WI38 (cell line): ENCODE measurements at regions not wholly inside any gene's neighbourhood (a gene's known extent, or its start where the extent isn't known, plus 50 kb on each side); places are given as distances from the start of the nearest gene placed in this dataset.
"Not testable (repeated sequence)": the region's sequence is repeated elsewhere in the genome, so short reads cannot be mapped to it uniquely, and the experiment has no call there.

Experiments used
- H3K4me3 ChIP-seq: 2 replicates; pipeline ENCODE4 v1.5.1; 2011; ENCODE audit warnings: low read depth, mild to moderate bottlenecking, control low read depth, low read length
- CTCF ChIP-seq: IDR thresholded peaks from 2 replicates; pipeline ENCODE4 v1.5.1; 2012; ENCODE audit warnings: low read depth, mild to moderate bottlenecking, control low read depth, low read length

GRCh38 chr9:120310035-120310434 is 269.9 kb downstream of the CDK5RAP2 start:
- H3K4me3 ChIP-seq = no peak overlapping the region
- TF ChIP-seq CTCF = no peak

GRCh38 chr9:120308495-120308894 is 271.5 kb downstream of the CDK5RAP2 start:
- TF ChIP-seq CTCF = no peak

GRCh38 chr9:120307599-120307998 is 272.4 kb downstream of the CDK5RAP2 start:
- no peak for TF ChIP-seq CTCF
- no peak overlapping the region for H3K4me3 ChIP-seq

More at GRCh38 chr9:120308495-120308894, 271.5 kb downstream of the CDK5RAP2 start:
- H3K4me3 ChIP-seq = no peak overlapping the region

- no peak overlapping the region for H3K4me3 ChIP-seq
- TF ChIP-seq CTCF = no peak
These were observed 273.4 kb downstream of the CDK5RAP2 start for GRCh38 chr9:120306561-120306960.

GRCh38 chr9:120306088-120306487 is 273.9 kb downstream of the CDK5RAP2 start:
- no peak for TF ChIP-seq CTCF
- H3K4me3 ChIP-seq = no peak overlapping the region

- not testable (repeated sequence) for H3K4me3 ChIP-seq
These were observed 275.1 kb downstream of the CDK5RAP2 start for GRCh38 chr9:120304896-120305295.

- TF ChIP-seq CTCF = no peak
- no peak overlapping the region for H3K4me3 ChIP-seq
These were observed 276.4 kb downstream of the CDK5RAP2 start for GRCh38 chr9:120303519-120303918.

GRCh38 chr9:120299785-120300184 is 280.2 kb downstream of the CDK5RAP2 start:
- no peak for TF ChIP-seq CTCF
- no peak overlapping the region for H3K4me3 ChIP-seq
